HG03139 (cell line): ENCODE measurements at regions not wholly inside any gene's neighbourhood (a gene's known extent, or its start where the extent isn't known, plus 50 kb on each side); places are given as distances from the start of the nearest gene placed in this dataset.
"Not testable (repeated sequence)": the region's sequence is repeated elsewhere in the genome, so short reads cannot be mapped to it uniquely, and the experiment has no call there.

Experiments used
- ATAC-seq: cut with Tn5 transposase; IDR thresholded peaks from one replicate; pipeline ENCODE4 v1.9.1; 2021; ENCODE audit not compliant: unreplicated experiment

DNA sequence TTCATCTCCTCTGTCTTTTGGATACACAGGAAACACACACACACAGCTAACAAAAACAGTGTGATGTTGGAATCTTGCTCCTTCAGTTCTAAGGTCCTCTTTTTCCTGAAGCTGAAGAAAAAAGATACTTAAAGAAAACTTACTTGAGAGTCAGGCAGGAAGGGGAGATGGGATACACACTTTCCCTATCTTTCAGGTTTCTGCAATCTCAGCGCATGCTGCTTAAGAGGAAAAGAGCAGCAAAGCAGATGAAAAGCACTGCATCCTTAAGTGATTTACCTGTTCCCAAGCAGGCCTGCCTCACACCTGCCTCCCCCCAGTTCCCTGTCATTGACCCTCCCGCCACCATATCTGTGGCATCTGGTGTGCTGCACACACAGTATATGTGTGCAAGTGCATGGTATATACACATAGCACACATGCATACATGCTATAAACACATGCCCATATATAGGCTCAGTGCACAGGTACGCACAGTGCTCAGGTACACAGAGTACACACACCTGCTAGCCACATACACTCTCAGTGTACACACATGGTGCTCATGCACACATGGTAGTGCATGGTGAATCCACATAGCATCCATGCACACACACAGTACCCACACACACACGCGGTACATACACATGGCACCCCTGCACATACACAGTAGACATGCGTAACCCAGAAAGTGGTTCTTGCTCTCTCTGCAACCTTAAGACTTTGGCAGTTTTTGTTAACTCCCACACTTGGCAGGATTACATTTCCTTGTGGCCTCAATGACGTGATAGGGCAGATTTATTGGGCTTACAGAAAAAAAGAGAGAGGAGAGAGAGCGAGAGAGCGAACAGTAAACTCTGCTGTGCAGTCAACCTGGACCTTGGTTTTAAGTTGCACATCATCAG is 166.9 kb downstream of the TOMM20 start:
- no peak for ATAC-seq

DNA sequence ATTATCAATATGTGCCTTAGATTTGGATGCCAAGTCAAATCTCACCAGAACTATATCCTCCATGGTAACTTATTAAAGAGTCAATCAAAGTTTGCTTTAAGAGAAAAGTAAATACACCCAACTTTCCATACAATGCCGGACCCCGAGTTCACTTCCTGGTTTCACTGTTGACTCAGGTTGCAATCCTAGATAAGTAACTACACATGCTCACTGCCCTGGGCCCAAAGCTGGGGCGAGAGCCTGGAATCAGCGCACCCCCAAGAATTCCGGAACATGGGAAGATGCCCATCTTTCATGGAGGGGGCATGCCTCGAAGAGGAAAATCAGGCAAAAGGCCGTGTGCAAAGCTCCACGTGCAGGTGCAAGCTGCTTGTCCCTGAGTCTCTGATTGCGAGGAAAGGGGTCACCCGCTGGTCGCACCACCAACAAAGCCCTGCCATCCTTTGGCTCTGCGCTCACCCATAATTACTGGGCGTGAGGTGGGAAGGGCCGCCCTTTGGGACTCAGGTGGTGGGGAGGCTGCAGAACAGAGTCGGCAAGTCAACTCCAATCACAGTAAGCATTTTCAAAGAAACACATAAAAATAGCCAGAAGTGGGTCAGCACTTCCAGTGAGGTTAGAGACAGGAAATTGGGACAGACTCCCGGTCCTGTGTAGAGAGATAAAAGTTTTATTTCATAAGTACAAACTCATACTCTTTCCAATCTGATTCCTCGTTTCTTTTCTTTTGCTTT is 167.7 kb downstream of the TOMM20 start:
- no peak for ATAC-seq

DNA sequence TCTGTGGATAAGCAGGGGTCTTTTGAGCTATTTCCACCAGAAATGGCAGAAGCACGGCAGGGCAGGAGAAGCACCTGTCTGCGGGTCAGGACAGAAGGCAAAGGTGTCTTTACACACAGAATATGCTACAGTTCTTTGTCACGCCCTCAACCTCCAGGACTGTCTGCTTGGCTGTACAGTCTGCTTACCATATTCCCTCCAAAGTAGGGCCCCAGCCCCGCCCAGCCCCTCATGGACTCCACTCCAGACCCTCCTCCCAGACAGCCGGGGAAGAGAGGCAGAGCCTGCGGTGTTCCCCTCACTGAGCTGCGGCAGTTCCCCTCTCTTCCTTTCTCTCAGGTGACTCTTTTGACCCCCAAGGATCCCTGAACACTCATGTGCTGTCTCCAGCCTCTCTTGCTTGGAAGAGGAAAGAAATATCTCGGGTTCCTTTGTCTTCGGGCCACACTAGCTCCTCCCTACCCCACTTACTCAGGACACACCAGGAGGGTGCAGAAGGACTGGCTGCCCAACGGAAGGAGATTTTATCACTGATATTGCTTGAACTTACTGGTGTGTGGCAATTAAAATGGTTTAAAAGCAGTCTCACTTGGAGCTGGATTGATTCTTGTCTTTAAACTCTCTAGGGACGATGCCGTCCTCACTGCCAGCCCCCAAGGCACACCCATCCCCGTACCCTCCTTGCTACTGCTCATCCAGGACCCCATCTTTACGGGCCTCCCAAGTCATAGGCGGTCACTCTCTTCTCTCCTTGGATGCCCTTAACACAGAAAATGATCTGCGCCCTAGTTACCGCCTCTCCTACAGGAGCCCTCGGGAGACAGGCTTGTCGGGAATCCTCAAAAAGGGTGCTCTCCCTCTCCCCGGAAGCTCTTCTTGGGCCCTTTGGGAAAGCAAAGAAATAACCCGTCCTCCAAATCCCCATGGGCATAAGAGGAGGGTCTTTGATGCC is 169.7 kb downstream of the TOMM20 start:
- no peak for ATAC-seq

DNA sequence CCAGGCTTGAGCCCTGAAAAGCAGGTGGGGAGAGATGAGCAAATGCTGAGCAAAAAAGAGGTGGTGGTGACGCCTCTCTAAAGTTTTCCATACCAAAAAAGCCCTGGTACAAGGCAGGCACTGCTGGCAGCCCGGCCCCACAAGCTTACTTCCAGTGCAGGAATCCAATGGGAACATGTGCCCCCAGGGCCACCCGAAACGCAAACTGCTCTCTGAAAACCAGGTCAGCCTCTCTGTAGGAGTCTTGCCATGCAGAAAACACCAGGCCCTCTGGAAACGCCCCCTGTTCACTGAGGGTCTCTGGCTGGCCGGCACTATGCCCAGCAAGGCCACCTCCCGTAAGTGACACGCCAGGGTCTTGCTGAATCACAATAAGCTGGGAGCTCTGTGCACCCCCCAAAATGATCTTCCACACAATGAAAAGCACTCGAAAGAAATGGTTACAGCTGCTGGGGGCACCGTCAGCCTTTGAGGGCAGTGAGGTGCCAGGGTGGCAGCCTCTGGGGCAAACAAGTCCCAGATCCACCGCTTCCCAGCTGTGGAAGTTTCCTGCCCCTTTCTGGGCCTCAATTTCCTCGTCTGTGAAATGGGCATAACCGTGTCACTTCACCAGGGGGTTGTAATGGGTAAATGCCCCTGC is 170.5 kb downstream of the TOMM20 start:
- no peak for ATAC-seq

DNA sequence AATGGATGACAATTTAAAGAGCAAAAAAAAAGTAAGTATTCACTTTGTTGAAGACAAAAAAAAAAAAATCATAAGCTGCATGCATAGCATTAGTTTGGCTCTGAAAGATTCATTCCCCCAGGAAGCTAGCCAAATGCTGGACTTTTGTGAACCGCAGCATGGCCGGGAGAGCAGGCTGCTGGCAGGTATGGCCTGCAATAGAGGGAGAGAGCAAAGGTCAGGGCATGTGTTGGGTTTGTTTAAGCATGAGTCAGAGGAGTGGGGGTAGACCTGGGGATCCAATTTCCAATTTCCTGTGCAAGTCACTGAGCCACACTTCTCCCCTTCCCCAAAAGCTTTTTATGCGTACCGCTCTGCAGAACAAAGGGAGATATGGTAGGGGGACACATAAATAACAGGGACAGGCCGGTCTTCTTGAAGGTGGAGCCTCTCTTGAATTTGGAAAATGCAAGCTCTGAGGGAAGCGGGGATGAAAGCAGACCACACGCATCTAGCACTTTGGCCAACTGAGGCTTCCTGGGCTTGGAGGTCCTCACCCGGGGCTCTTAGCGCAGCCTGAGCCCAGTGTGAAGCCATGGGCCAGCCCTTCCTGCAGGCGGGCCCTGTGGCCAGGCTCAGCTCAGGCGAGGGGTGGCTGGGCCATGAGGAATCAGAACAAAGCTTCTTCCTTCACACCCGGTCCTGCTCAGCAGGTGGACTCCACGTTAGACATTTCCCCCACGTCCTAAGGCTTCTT is 171.1 kb downstream of the TOMM20 start:
- no peak for ATAC-seq

DNA sequence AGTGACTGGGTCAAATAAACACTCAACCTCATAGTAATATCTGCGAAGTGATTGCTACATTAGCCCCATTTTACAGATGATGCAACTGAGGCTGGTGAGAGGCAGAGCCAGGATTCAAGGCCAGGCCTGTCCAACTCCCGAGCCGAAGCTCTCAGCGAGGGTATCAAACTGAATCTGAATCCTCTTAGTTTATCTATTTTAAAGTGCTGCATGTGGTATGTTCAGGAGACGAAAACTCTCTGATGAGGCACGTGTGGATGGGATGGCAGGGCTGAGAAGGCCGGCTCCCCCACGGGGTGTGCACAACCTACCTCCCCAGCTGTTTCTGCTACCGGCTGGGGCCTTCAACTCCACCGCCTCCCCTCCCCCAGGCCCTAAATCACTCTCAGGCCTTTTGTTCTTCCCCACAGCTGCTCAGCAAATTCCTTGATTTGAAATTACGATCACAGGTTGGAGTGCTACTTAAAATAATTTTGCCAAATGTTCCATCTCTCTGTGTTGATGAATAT is 171.8 kb downstream of the TOMM20 start:
- no peak for ATAC-seq

DNA sequence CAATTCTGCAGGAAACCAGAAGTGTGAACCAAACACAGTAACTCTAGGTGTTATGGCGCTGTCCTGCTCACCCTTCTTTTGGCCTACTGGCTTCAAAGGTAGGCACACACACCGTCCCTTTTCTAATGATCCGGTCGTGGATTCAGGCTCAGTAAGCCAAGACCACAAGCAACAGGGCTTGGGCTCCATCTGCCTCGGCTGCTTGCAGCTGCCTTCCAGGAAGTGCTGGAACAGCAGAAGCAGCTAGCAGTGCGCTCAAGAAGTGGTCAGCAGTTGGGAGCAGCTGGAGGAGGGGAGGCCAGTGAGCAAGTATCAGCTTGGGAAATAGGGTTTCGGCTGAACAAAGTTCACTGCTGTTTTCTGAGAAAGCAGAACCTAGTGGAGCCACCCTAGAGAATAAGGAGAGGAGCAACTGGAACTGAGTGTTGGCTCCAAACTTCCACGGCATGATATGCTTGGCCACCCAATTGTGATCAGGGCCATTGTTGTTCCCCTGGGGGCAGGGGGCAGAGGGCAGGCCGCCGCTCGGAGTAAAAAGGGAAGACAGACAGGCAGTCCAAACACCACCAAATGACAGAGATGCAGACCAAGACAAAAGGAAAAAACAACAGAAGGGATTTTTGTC is 173.4 kb downstream of the TOMM20 start:
- ATAC-seq: no peak

DNA sequence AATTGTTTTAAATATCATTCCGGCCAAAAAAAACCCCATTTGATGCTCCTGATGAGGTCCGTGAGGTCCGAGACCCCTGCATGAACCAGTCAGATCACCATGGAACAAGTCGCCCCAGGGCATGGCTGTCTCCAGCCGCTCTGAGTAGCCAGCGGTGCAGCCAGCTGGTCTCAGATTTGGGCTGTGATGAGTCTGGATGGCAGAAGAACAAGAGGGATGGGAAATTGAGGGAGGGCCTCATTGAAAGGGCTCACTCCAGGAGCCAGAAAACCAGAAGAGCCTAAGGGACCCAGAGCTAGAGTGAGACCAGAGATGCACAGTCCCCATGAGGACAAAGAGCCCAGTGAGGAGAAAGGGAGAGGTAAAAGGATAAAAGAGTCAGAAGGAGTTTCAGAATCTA is 174.0 kb downstream of the TOMM20 start:
- ATAC-seq: no peak

DNA sequence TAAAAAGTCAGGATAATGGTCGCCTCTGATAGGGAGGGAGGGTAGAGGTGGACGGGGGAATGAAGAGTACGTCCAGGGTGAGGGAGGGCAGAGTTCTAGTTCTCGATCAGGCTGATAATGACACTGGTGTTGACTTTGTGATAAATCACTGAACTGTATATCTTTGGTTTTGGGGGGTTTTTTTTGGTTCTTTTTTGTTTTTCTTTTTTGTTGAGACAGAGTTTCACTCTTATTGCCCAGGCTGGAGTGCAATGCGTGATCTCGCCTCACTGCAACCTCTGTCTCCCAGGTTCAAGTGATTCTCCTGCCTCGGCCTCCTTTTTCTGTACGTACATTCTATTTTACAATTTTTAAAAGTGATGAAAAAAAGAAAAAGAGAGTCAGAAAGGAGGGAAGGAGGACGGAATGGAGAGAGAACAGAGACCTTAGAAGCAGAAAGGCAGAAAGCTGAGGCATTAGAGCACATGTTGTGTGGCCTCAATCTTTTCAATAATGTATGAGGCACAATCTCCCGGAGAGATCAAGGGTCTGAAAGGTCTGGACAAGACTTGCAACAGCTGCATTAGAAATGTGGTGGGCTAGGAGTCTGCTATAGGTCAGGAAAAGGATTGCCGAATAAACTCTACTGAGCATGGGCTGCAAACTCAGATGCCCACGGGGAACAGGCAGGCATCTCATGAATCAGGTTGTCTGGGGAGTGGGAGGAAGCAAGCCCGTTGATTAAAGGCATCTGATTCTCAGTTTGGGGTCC is 174.8 kb downstream of the TOMM20 start:
- ATAC-seq: no peak

DNA sequence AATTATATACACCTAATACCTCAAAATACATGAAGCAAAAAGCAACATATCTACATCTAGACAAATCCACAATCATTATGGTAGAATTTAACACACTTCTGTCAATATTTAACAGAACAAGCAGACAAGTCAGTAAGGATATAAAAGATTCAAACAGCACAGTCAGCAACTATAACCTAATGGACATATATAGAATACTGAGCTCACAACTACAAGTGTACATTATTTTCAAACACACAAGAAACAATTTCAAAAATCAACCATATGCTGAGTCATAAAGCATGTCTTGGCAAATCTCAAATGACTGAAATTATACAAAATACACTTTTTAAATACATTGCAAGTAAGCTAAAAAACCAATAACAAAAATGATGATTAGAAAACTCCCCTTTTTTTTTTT is 178.0 kb downstream of the TOMM20 start:
- ATAC-seq: no peak

DNA sequence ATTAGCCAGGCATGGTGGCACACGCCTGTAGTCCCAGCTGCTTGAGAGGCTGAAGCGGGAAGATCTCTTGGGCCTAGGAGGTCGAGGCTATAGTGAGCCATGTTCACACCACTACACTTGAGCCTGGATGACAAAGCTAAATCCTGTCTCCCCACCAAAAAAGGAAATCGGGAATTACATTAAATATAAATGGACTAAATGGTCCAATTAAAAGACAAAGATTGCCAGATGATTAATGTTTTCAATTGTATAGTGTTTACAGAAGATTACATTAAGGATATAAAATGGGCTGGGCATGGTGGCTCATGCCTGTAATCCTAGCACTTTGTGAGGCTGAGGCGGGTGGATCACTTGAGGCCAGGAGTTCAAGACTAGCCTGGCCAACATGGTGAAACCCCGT is 179.1 kb downstream of the TOMM20 start:
- not testable (repeated sequence) for ATAC-seq

DNA sequence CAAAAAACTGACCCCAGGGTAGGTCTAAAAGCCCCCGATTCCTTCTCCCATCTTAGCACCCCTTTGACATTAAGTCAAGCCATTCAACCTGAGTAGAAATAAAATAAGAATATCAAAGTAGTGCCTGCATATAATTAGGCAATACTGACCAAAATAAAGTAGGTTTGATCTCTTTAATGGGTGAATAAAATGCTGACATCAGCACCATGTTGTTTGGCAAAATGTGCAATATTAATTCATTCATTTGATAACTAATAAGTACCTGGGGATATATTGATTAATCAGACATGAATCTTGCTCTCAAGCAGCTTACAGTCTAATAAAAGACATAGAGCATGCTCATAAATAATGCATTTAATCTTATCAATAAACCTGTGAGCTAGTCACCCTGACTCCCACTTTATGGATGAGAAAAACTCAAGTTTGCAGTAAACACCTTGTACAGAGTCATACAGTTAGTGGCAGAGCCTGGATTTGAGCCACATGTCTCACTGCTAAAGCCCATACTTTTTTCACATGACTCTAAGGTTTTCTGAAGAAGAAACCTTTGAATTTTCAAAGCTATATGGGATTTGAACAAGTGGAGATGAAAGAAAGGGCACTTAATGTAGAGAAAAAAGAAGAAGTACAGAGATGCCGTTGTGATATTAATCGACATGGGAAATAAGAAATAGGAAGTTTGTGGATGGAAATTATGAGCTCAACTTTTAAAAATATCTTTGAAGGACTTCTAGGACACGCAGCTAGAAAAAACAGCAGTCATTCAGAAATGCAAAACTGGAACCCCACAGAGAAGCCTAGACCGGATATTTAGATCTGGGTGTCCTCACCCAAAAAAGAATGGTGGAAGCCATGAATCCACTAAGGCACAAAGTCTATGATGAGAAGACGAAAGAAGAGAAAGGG is 183.9 kb downstream of the TOMM20 start:
- ATAC-seq: no peak

DNA sequence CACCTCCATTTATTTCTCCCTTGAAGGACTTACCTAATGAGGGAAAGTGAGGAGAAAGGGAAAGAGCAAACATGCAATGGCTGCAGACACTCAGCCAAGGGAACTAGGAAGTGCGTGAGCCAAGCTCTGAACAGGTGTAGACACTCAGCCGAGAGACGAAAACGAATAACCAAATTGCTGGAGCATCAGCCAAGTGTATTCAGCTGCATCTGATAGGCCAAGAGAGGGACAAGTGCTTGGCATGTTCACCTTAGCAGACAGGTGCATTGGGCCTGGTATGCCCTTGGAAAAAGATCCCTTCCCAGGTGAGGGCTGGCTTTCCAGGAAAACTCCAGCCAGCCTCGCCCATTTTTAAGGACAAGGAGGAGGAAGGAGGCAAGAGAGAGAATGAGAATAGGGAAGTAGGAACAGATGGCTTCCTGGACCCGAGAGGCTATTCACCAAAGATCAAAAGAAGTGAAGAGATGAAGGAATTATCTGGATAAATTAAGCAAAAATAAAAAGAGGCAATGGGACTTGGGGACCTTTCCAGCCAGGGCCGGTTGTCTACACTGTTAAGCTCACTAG is 184.7 kb downstream of the TOMM20 start:
- no peak for ATAC-seq

DNA sequence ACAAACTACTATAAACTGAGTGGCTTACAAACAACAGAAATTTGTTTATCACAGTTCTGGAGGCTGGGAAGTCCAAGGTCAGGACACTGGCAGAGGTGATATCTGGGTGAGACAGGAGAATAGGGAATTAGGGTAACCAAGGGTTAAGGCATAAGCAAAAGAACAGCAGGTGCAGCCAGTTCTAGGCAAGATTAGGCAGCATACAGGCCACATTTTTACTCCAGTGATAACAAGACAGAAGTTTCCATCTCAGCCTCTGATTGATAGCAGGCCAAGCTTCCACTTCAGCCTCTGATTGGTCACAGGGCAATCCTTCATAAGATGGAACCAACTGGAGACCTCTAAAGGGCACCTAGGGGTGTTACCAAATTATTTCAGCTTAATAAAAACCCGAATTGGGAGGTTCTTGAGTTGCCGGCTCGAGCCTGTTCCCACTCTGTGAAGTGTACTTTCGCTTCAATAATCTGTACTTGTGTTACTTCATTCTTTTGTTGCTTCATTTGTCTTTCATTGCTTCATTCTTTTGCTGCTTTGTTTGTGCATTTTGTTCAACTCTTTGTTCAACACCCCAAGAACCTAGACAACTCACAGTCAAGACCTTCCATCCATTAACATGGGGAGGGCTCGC is 185.6 kb downstream of the TOMM20 start:
- no peak for ATAC-seq

DNA sequence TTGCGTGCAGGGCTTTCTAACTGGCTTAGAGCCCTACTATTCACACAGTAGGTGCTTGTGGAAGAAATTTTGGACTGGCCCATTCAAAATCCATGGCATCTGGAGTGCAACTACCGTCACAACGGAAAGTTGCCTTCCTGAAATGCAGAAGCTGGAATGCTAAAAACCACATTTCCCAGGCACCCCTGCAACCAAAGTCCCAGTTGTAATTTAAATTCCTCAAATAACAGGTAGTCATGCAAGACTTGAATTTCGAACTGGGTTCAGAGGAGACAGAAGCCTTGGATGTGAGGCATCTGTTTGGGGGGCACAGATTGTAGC is 186.7 kb downstream of the TOMM20 start:
- ATAC-seq: no peak

DNA sequence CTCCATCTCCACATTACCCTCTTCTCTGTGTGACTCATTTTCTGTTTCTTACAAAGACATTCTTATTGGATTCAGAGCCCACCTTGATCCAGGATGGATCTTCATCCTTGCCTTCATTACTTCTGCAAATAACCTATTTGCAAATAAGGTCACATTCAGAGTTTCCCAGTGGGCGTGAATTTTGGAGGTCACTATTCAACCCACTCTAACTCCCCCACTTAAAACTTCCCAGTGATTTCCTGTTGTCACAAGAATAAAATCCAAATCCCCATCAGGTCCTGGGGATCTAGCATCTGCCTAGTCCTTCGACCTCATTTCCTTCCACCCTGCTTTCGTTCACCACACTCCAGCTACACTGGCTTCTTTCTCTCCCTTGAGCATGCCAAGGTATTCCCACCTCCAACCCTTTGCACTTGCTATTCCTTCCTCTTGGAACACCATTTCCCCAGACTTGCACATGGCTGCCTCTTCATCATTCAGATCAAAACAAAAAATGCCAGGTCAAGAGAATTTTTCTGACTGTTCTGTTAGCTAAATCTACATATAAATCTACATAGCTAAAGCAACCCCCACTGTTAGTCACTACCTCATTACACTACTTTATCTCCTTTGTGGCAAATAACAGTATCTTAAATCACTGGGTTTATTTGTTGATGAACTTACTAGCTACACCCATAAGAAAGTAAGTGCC is 187.2 kb downstream of the TOMM20 start:
- no peak for ATAC-seq
